Liver (tissue), 8 donors: ENCODE measurements at regions not wholly inside any gene's neighbourhood (a gene's known extent, or its start where the extent isn't known, plus 50 kb on each side); places are given as distances from the start of the nearest gene placed in this dataset.

Experiments
- DNase-seq: peaks from one replicate; pipeline ENCODE4 v3.0.0-alpha.2; 2017; ENCODE audit warnings: low spot score
- H3K27ac ChIP-seq, 2 donors: one replicate each; pipeline ENCODE4 v1.7.0; 2013; ENCODE audit warnings: inconsistent platforms in 2 of 2, low read length in 2 of 2, control low read depth in 1 of 2, low read depth in 1 of 2, mild to moderate bottlenecking in 1 of 2
- H3K27me3 ChIP-seq, 4 donors: one replicate each; pipeline versions ENCODE4 v1.6.1 to v1.7.0; 2013; ENCODE audit warnings: low read length in 3 of 4, inconsistent platforms in 1 of 4, mild to moderate bottlenecking in 1 of 4, moderate library complexity in 1 of 4; ENCODE audit not compliant: control insufficient read depth in 4 of 4, insufficient read depth in 4 of 4
- H3K36me3 ChIP-seq, 4 donors: one replicate each; pipeline versions ENCODE4 v1.6.1 to v1.7.0; 2013; ENCODE audit warnings: low read length in 3 of 4, mild to moderate bottlenecking in 3 of 4, low read depth in 1 of 4, moderate library complexity in 1 of 4; ENCODE audit not compliant: control insufficient read depth in 4 of 4, insufficient read depth in 3 of 4
- H3K4me1 ChIP-seq, 4 donors: one replicate each; pipeline versions ENCODE4 v1.6.1 to v1.7.0; 2013; ENCODE audit warnings: low read length in 3 of 4, mild to moderate bottlenecking in 3 of 4, moderate library complexity in 1 of 4; ENCODE audit not compliant: control insufficient read depth in 4 of 4, insufficient read depth in 4 of 4
- H3K4me3 ChIP-seq, 3 donors: one replicate each; pipeline versions ENCODE4 v1.6.1 to v1.7.0; 2013; ENCODE audit warnings: low read length in 3 of 3, control low read depth in 1 of 3, low read depth in 1 of 3, mild to moderate bottlenecking in 1 of 3
- H3K9ac ChIP-seq, 2 donors: one replicate each; pipeline ENCODE4 v1.7.0; 2013; ENCODE audit warnings: low read length in 2 of 2, mild to moderate bottlenecking in 2 of 2, moderate library complexity in 2 of 2, control low read depth in 1 of 2, low read depth in 1 of 2
- H3K9me3 ChIP-seq, 4 donors: one replicate each; pipeline versions ENCODE4 v1.6.1 to v1.7.0; 2013; ENCODE audit warnings: low read length in 3 of 4; ENCODE audit not compliant: control insufficient read depth in 4 of 4
- ATF3 ChIP-seq: IDR thresholded peaks from 2 replicates; pipeline ENCODE4 v1.6.1; 2016; ENCODE audit warnings: antibody characterized with exemption
- CTCF ChIP-seq: fragments of 150-350 bp; IDR thresholded peaks from 2 replicates; pipeline ENCODE4 v1.5.1; 2017; ENCODE audit warnings: improper control_type of control experiment, low read depth, low read length; ENCODE audit not compliant: missing input control
- EGR1 ChIP-seq, 2 donors: IDR thresholded peaks; 2 replicates each; pipeline ENCODE4 v1.6.1; 2016 to 2018; ENCODE audit warnings: antibody characterized with exemption in 2 of 2, low read depth in 2 of 2
- FOXA1 ChIP-seq: IDR thresholded peaks from 2 replicates; pipeline ENCODE4 v1.6.1; 2016; ENCODE audit warnings: antibody characterized with exemption
- FOXA2 ChIP-seq: IDR thresholded peaks from 2 replicates; pipeline ENCODE4 v1.6.1; 2016; ENCODE audit warnings: antibody characterized with exemption
- GABPA ChIP-seq, 2 donors: IDR thresholded peaks in 1 of 2; conservative IDR thresholded peaks in 1 of 2; 2 replicates each; pipeline ENCODE4 v1.6.1; 2016; ENCODE audit warnings: antibody characterized with exemption in 2 of 2, mild to moderate bottlenecking in 1 of 2, moderate library complexity in 1 of 2
- HNF4A ChIP-seq, 2 donors: conservative IDR thresholded peaks; 2 replicates each; pipeline ENCODE4 v1.6.1; 2016; ENCODE audit warnings: antibody characterized with exemption in 2 of 2, mild to moderate bottlenecking in 2 of 2
- HNF4G ChIP-seq: IDR thresholded peaks from 2 replicates; pipeline ENCODE4 v1.6.1; 2016; ENCODE audit warnings: antibody characterized with exemption
- JUND ChIP-seq, 2 donors: IDR thresholded peaks; 2 replicates each; pipeline ENCODE4 v1.6.1; 2016; ENCODE audit warnings: antibody characterized with exemption in 2 of 2
- NR2F2 ChIP-seq: IDR thresholded peaks from 2 replicates; pipeline ENCODE4 v1.6.1; 2016; ENCODE audit warnings: antibody characterized with exemption
- RAD21 ChIP-seq, 2 donors: IDR thresholded peaks; 2 replicates each; pipeline ENCODE4 v1.6.1; 2016; ENCODE audit warnings: antibody characterized with exemption in 2 of 2, mild to moderate bottlenecking in 2 of 2
- RXRA ChIP-seq, 2 donors: IDR thresholded peaks; 2 replicates each; pipeline ENCODE4 v1.6.1; 2017 to 2018; ENCODE audit warnings: antibody characterized with exemption in 2 of 2, mild to moderate bottlenecking in 1 of 2
- SP1 ChIP-seq: IDR thresholded peaks from 2 replicates; pipeline ENCODE4 v1.6.1; 2018; ENCODE audit warnings: antibody characterized with exemption, mild to moderate bottlenecking
- TAF1 ChIP-seq: conservative IDR thresholded peaks from 2 replicates; pipeline ENCODE4 v1.6.1; 2016; ENCODE audit warnings: antibody characterized with exemption, mild to moderate bottlenecking
- YY1 ChIP-seq: IDR thresholded peaks from 2 replicates; pipeline ENCODE4 v1.6.1; 2016; ENCODE audit warnings: antibody characterized with exemption, mild to moderate bottlenecking
- WGBS: extraction: QIAGEN DNeasy Blood & Tissue Kit; methylation state at CpG from one replicate; pipeline ENCODE4 v1.1.7; 2013; 5-methylcytosine and 5-hydroxymethylcytosine counted together
- TF ChIP-seq, protein P1 (sequence below): IDR thresholded peaks from 2 replicates; pipeline ENCODE4 v1.6.1; 2016; ENCODE audit warnings: antibody characterized with exemption, mild to moderate bottlenecking
- TF ChIP-seq, protein P2 (sequence below): IDR thresholded peaks from 2 replicates; pipeline ENCODE4 v1.6.1; 2016; ENCODE audit warnings: antibody characterized with exemption
- TF ChIP-seq, protein P3 (sequence below): IDR thresholded peaks from 2 replicates; pipeline ENCODE4 v1.6.1; 2016; ENCODE audit warnings: antibody characterized with exemption
- donor health status: healthy.
- donor health status: healthy.
- donor health status: healthy.
- donor health status: healthy.
- donor health status: healthy.

DNA sequence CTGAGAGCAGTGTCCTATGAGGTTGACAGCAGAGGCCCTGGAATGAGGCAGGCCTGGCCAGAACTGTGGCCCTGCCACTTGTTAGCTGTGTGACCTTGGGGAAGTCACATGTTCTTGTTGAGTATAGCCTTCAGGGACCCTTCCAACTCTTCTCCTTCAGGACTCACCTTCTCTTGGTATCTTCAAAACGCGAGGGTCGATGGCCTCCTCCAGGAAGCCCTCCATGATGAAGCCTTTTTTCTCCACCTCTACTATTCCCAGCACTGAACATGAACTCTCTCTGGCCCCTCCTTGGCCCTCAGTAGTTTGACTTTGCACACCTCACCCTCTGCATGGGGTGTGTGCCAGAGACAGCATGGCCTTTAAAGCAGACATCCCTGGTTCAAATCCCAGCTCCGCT, 195.1 kb upstream of the LINGO1 start:
- no peaks in the 10 kb centered on the region for H3K27me3 ChIP-seq
- no peak overlapping the region for H3K9ac ChIP-seq
- 94% methylated on average over 4 of the region's 4 CpGs for WGBS
- no peak for DNase-seq
- no peak overlapping the region for H3K27ac ChIP-seq
- TF ChIP-seq RAD21 (IDR thresholded peaks at IDR 0.05) = no peak
- TF ChIP-seq SP1 = no peak
- TF ChIP-seq FOXA1 = no peak
- TF ChIP-seq FOXA2 = no peak
- TF ChIP-seq, protein P1, sequence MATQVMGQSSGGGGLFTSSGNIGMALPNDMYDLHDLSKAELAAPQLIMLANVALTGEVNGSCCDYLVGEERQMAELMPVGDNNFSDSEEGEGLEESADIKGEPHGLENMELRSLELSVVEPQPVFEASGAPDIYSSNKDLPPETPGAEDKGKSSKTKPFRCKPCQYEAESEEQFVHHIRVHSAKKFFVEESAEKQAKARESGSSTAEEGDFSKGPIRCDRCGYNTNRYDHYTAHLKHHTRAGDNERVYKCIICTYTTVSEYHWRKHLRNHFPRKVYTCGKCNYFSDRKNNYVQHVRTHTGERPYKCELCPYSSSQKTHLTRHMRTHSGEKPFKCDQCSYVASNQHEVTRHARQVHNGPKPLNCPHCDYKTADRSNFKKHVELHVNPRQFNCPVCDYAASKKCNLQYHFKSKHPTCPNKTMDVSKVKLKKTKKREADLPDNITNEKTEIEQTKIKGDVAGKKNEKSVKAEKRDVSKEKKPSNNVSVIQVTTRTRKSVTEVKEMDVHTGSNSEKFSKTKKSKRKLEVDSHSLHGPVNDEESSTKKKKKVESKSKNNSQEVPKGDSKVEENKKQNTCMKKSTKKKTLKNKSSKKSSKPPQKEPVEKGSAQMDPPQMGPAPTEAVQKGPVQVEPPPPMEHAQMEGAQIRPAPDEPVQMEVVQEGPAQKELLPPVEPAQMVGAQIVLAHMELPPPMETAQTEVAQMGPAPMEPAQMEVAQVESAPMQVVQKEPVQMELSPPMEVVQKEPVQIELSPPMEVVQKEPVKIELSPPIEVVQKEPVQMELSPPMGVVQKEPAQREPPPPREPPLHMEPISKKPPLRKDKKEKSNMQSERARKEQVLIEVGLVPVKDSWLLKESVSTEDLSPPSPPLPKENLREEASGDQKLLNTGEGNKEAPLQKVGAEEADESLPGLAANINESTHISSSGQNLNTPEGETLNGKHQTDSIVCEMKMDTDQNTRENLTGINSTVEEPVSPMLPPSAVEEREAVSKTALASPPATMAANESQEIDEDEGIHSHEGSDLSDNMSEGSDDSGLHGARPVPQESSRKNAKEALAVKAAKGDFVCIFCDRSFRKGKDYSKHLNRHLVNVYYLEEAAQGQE = no peak
- TF ChIP-seq CTCF = no peak
- TF ChIP-seq EGR1 (IDR thresholded peaks at IDR 0.05; ENCODE audit: low read depth in 2 of 2) = no peak
- TF ChIP-seq, protein P2, sequence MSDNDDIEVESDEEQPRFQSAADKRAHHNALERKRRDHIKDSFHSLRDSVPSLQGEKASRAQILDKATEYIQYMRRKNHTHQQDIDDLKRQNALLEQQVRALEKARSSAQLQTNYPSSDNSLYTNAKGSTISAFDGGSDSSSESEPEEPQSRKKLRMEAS = no peak
- no peak for TF ChIP-seq TAF1
- TF ChIP-seq, protein P3, sequence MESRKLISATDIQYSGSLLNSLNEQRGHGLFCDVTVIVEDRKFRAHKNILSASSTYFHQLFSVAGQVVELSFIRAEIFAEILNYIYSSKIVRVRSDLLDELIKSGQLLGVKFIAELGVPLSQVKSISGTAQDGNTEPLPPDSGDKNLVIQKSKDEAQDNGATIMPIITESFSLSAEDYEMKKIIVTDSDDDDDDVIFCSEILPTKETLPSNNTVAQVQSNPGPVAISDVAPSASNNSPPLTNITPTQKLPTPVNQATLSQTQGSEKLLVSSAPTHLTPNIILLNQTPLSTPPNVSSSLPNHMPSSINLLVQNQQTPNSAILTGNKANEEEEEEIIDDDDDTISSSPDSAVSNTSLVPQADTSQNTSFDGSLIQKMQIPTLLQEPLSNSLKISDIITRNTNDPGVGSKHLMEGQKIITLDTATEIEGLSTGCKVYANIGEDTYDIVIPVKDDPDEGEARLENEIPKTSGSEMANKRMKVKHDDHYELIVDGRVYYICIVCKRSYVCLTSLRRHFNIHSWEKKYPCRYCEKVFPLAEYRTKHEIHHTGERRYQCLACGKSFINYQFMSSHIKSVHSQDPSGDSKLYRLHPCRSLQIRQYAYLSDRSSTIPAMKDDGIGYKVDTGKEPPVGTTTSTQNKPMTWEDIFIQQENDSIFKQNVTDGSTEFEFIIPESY = no peak
- TF ChIP-seq HNF4G = no peak
- no peak for TF ChIP-seq YY1
- TF ChIP-seq RXRA (IDR thresholded peaks at IDR 0.05) = no peak
- no peak for TF ChIP-seq HNF4A (conservative IDR thresholded peaks at IDR 0.05)
- no peak for TF ChIP-seq ATF3
- no peak for TF ChIP-seq JUND (IDR thresholded peaks at IDR 0.05)
- no peak for TF ChIP-seq NR2F2
- TF ChIP-seq GABPA (IDR thresholded peaks at IDR 0.05 in 1 of 2, conservative IDR thresholded peaks at IDR 0.05 in 1 of 2) = no peak
- no peaks in the 10 kb centered on the region for H3K9me3 ChIP-seq
- no peaks in the 10 kb centered on the region for H3K4me1 ChIP-seq
- H3K4me3 ChIP-seq = no peak overlapping the region
- no peaks in the 10 kb centered on the region for H3K36me3 ChIP-seq
